SK-N-SH (cell line): ENCODE measurements at regions not wholly inside any gene's neighbourhood (a gene's known extent, or its start where the extent isn't known, plus 50 kb on each side); places are given as distances from the start of the nearest gene placed in this dataset.
A peak's percentile ranks its signal among the peaks of the same experiment; 100 is the strongest.

Source experiments
- CTCF ChIA-PET: fragments of 300-600, 350-600 bp; formaldehyde crosslinking; extraction: SDS; loops from one replicate; lab custom pipeline; 2021; lab: Yijun Ruan, JAX
- POLR2A ChIA-PET: fragments of 350-600 bp; sonication (Branson Sonifier 250); formaldehyde crosslinking; extraction: SDS; loops from one replicate; lab custom pipeline; 2020; ENCODE audit warnings: antibody characterized with exemption, inconsistent platforms; lab: Yijun Ruan, JAX
- DNase-seq: peaks from one replicate; pipeline ENCODE4 v3.0.0; 2012
- H2AFZ ChIP-seq: fragments of 200-600 bp; sonication (generic); 2 replicates; pipeline ENCODE4 v1.8.1; 2016; ENCODE audit warnings: antibody characterized with exemption, mild to moderate bottlenecking, low read depth
- H3F3A ChIP-seq: fragments of 200-600 bp; sonication (generic); replicated peaks from 2 replicates; pipeline ENCODE3; 2016; ENCODE audit warnings: antibody characterized with exemption, mild to moderate bottlenecking; ENCODE audit not compliant: insufficient read depth
- H3K27ac ChIP-seq, 2 experiments: fragments of 200-500 bp in 1 of 2; fragments of 200-600 bp in 1 of 2; sonication (Bioruptor generic) in 1 of 2; sonication (generic), shearing (Covaris generic) in 1 of 2; 2 replicates each; pipeline versions ENCODE4 v1.5.1 to v1.6.1; 2014 to 2016; ENCODE audit warnings: low read depth in 2 of 2, inconsistent platforms in 1 of 2, low read length in 1 of 2, mild to moderate bottlenecking in 1 of 2, mixed read lengths in 1 of 2
- H3K27me3 ChIP-seq: fragments of 200-600 bp; sonication (generic), shearing (Covaris generic); 2 replicates; pipeline ENCODE4 v1.6.1; 2016; ENCODE audit warnings: mixed run types; ENCODE audit not compliant: insufficient read depth
- H3K36me3 ChIP-seq, 2 experiments: fragments of 200-500 bp in 1 of 2; fragments of 200-600 bp in 1 of 2; sonication (Bioruptor generic) in 1 of 2; sonication (generic) in 1 of 2; replicated peaks in 1 of 2; 2 replicates each; pipeline versions ENCODE3 to v1.5.1; 2014 to 2016; ENCODE audit warnings: low read length in 1 of 2, mild to moderate bottlenecking in 1 of 2; ENCODE audit not compliant: insufficient read depth in 2 of 2, control insufficient read depth in 1 of 2
- H3K4me1 ChIP-seq, 2 experiments: fragments of 200-500 bp in 1 of 2; fragments of 200-600 bp in 1 of 2; sonication (Bioruptor generic) in 1 of 2; sonication (generic), shearing (Covaris generic) in 1 of 2; 2 replicates each; pipeline versions ENCODE4 v1.5.1 to v1.6.1; 2014 to 2016; ENCODE audit warnings: low read depth in 1 of 2, low read length in 1 of 2, mixed run types in 1 of 2; ENCODE audit not compliant: insufficient read depth in 2 of 2, control insufficient read depth in 1 of 2
- H3K4me2 ChIP-seq: fragments of 200-600 bp; sonication (generic), shearing (Covaris generic); 2 replicates; pipeline ENCODE4 v1.6.1; 2017; ENCODE audit warnings: mixed run types
- H3K4me3 ChIP-seq, 2 experiments: fragments of 200-500 bp in 1 of 2; fragments of 200-600 bp in 1 of 2; sonication (Bioruptor generic) in 1 of 2; sonication (generic), shearing (Covaris generic) in 1 of 2; 2 replicates each; pipeline versions ENCODE4 v1.5.1 to v1.8.1; 2014 to 2016; ENCODE audit warnings: low read depth in 2 of 2, inconsistent platforms in 1 of 2, low read length in 1 of 2, mild to moderate bottlenecking in 1 of 2, mixed read lengths in 1 of 2, moderate library complexity in 1 of 2
- H3K79me2 ChIP-seq: fragments of 200-600 bp; sonication (generic); 2 replicates; pipeline ENCODE4 v1.8.1; 2017; ENCODE audit warnings: mild to moderate bottlenecking; ENCODE audit not compliant: insufficient read depth
- H3K9ac ChIP-seq: fragments of 200-600 bp; sonication (generic); 2 replicates; pipeline ENCODE4 v1.6.1; 2017; ENCODE audit warnings: mixed run types
- H3K9me2 ChIP-seq: fragments of 200-600 bp; sonication (generic); 2 replicates; pipeline ENCODE4 v1.6.1; 2017; ENCODE audit warnings: mixed run types
- H3K9me3 ChIP-seq: fragments of 200-600 bp; sonication (generic); 2 replicates; pipeline ENCODE4 v1.6.1; 2017; ENCODE audit warnings: mixed run types, mild to moderate bottlenecking, moderate library complexity
- H4K20me1 ChIP-seq: fragments of 200-600 bp; sonication (generic); 2 replicates; pipeline ENCODE4 v1.6.1; 2017; ENCODE audit warnings: mild to moderate bottlenecking, mixed run types; ENCODE audit not compliant: insufficient read depth
- CHD2 ChIP-seq: fragments of 150-350 bp; IDR thresholded peaks from 2 replicates; pipeline ENCODE4 v1.6.1; 2018; ENCODE audit warnings: low read length; ENCODE audit not compliant: partially characterized antibody
- GATA2 ChIP-seq: sonication (generic); formaldehyde crosslinking; IDR thresholded peaks from 2 replicates; pipeline ENCODE4 v1.5.0; 2020; ENCODE audit warnings: mild to moderate bottlenecking, missing genetic modification reagents
- IRF3 ChIP-seq: fragments of 150-350 bp; IDR thresholded peaks from 2 replicates; pipeline ENCODE4 v1.6.1; 2016; ENCODE audit warnings: mild to moderate bottlenecking, low read depth, low read length
- MAX ChIP-seq: IDR thresholded peaks from 2 replicates; pipeline ENCODE4 v1.4.0; 2012; ENCODE audit warnings: low read depth
- MEF2A ChIP-seq: IDR thresholded peaks from 2 replicates; pipeline ENCODE4 v1.4.0; 2012; ENCODE audit warnings: low read depth, borderline replicate concordance
- MXI1 ChIP-seq: IDR thresholded peaks from 2 replicates; pipeline ENCODE4 v1.6.1; 2012; ENCODE audit warnings: mild to moderate bottlenecking, low read depth, low read length, improper control_type of control experiment
- NFIC ChIP-seq: IDR thresholded peaks from 2 replicates; pipeline ENCODE4 v1.4.0; 2012; ENCODE audit warnings: borderline replicate concordance
- NRF1 ChIP-seq: IDR thresholded peaks from 2 replicates; pipeline ENCODE4 v1.6.1; 2012; ENCODE audit warnings: low read depth, mild to moderate bottlenecking, low read length
- REST ChIP-seq: IDR thresholded peaks from 2 replicates; pipeline ENCODE4 v1.6.1; 2012; ENCODE audit warnings: mild to moderate bottlenecking, low read depth, low read length, moderate library complexity
- RFX5 ChIP-seq: IDR thresholded peaks from 2 replicates; pipeline ENCODE4 v1.6.1; 2012; ENCODE audit warnings: mild to moderate bottlenecking, improper control_type of control experiment, low read length
- RXRA ChIP-seq: IDR thresholded peaks from 2 replicates; pipeline ENCODE4 v1.4.0; 2012; ENCODE audit warnings: low read depth, mild to moderate bottlenecking, borderline replicate concordance
- TAF1 ChIP-seq: IDR thresholded peaks from 2 replicates; pipeline ENCODE4 v1.6.1; 2012; ENCODE audit warnings: low read depth, mild to moderate bottlenecking, low read length, moderate library complexity, borderline replicate concordance
- TEAD4 ChIP-seq: IDR thresholded peaks from 2 replicates; pipeline ENCODE4 v1.4.0; 2012; ENCODE audit warnings: mild to moderate bottlenecking, borderline replicate concordance; ENCODE audit not compliant: insufficient read depth
- YY1 ChIP-seq: IDR thresholded peaks from 2 replicates; pipeline ENCODE4 v1.4.0; 2012; ENCODE audit warnings: low read depth, mild to moderate bottlenecking
- WGBS: methylation state at CpG from one replicate; pipeline ENCODE4 v1.1.6; 2017; ENCODE audit warnings: low lambda C conversion rate; 5-methylcytosine and 5-hydroxymethylcytosine counted together
- TF ChIP-seq, protein P1 (sequence below): IDR thresholded peaks from 2 replicates; pipeline ENCODE4; 2012
- TF ChIP-seq, protein P2 (sequence below): IDR thresholded peaks from 2 replicates; pipeline ENCODE4 v1.4.0; 2012; ENCODE audit warnings: low read depth, borderline replicate concordance
- TF ChIP-seq, protein P3 (sequence below): fragments of 200-600 bp; sonication (generic); IDR thresholded peaks from 2 replicates; pipeline ENCODE4 v1.6.1; 2017; ENCODE audit warnings: antibody characterized with exemption, mild to moderate bottlenecking, moderate library complexity

DNA sequence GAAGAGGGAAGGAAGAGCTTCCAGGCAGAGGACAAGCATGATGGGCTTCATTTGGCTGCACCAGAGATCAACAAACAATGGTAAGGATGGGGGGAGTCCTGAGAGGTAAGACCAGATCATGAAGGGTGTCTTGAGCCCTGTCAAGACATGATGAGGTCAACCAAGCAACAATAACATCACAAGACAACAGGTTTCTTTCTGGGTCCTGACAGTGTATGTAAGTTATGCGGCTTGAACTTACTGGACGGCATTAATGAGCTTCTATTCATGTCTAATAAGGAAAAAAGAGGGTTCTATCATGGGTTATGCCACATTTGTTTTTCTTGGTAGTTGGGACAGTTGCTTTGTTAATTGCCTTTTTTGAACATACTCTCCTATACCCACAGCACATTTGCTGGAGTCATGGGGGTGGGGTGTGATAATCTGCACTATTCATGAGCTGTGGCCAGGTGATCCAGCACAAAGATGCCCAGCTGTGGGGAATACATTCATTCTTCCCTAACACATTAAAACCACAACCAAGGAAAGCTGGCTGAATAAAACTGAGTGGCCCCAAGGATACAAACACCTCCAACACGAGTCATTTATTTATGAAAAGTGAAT, 168.8 kb upstream of the KLF14 start:
- Histone ChIP-seq H3K9me3 (no peaks in the 10 kb centered on the region), H3K4me3 (peak overlapping the region in 1 of 2 experiments; percentile 10; a peak in 2 of 4 replicates)

More for the DNA sequence above, 168.8 kb upstream of the KLF14 start:
- TF ChIP-seq GATA2 (CRISPR knock-in tag) (no peak), MXI1 (no peak), IRF3 (no peak), MEF2A (no peak), TAF1 (no peak), MAX (no peak), YY1 (no peak), TEAD4 (no peak), NFIC (no peak), CHD2 (no peak), REST (no peak), RFX5 (no peak), NRF1 (no peak), RXRA (no peak)
- TF ChIP-seq, protein P1, sequence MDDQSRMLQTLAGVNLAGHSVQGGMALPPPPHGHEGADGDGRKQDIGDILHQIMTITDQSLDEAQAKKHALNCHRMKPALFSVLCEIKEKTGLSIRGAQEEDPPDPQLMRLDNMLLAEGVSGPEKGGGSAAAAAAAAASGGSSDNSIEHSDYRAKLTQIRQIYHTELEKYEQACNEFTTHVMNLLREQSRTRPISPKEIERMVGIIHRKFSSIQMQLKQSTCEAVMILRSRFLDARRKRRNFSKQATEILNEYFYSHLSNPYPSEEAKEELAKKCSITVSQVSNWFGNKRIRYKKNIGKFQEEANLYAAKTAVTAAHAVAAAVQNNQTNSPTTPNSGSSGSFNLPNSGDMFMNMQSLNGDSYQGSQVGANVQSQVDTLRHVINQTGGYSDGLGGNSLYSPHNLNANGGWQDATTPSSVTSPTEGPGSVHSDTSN: no peak
- TF ChIP-seq, protein P2, sequence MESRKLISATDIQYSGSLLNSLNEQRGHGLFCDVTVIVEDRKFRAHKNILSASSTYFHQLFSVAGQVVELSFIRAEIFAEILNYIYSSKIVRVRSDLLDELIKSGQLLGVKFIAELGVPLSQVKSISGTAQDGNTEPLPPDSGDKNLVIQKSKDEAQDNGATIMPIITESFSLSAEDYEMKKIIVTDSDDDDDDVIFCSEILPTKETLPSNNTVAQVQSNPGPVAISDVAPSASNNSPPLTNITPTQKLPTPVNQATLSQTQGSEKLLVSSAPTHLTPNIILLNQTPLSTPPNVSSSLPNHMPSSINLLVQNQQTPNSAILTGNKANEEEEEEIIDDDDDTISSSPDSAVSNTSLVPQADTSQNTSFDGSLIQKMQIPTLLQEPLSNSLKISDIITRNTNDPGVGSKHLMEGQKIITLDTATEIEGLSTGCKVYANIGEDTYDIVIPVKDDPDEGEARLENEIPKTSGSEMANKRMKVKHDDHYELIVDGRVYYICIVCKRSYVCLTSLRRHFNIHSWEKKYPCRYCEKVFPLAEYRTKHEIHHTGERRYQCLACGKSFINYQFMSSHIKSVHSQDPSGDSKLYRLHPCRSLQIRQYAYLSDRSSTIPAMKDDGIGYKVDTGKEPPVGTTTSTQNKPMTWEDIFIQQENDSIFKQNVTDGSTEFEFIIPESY: no peak
- TF ChIP-seq, protein P3, sequence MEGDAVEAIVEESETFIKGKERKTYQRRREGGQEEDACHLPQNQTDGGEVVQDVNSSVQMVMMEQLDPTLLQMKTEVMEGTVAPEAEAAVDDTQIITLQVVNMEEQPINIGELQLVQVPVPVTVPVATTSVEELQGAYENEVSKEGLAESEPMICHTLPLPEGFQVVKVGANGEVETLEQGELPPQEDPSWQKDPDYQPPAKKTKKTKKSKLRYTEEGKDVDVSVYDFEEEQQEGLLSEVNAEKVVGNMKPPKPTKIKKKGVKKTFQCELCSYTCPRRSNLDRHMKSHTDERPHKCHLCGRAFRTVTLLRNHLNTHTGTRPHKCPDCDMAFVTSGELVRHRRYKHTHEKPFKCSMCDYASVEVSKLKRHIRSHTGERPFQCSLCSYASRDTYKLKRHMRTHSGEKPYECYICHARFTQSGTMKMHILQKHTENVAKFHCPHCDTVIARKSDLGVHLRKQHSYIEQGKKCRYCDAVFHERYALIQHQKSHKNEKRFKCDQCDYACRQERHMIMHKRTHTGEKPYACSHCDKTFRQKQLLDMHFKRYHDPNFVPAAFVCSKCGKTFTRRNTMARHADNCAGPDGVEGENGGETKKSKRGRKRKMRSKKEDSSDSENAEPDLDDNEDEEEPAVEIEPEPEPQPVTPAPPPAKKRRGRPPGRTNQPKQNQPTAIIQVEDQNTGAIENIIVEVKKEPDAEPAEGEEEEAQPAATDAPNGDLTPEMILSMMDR: no peak
- peaks cover 94% of the 10 kb centered on the region for H3K79me2 ChIP-seq
- POLR2A ChIA-PET: no interaction called here
- peak overlapping the region; percentile 71 for H3K9ac ChIP-seq
- H3K4me2 ChIP-seq: peak overlapping the region; percentile 89
- H2AFZ ChIP-seq: no peak overlapping the region
- peaks cover 27 to 66% of the 10 kb centered on the region in 2 experiments for H3K36me3 ChIP-seq
- DNase-seq: no peak
- no peaks in the 10 kb centered on the region for H3K27me3 ChIP-seq
- CTCF ChIA-PET: interaction anchor here (0.6 to 4.3 kb wide), 5 partner anchors 9 to 139 kb away, joined by 3 to 32 read pairs (median 3); no protein-coding TSS in a partner anchor
- no peaks in the 10 kb centered on the region for H3K9me2 ChIP-seq
- H3F3A ChIP-seq: peaks cover 91% of the 10 kb centered on the region
- peaks cover 12 to 62% of the 10 kb centered on the region in 2 experiments for H3K4me1 ChIP-seq
- H3K27ac ChIP-seq: peak overlapping the region; percentile 81 to 100; a peak in 3 of 4 replicates
- H4K20me1 ChIP-seq: peaks cover 69% of the 10 kb centered on the region; the same call in 1 of the 2 replicates
- WGBS: 72% methylated on average over 3 of the region's 3 CpGs
